H9 (cell line): ENCODE measurements at regions not wholly inside any gene's neighbourhood (a gene's known extent, or its start where the extent isn't known, plus 50 kb on each side); places are given as distances from the start of the nearest gene placed in this dataset.

Experiments used
- DNase-seq: peaks from one replicate; pipeline ENCODE4 v3.0.0-alpha.2; 2017
- H2AFZ ChIP-seq: one replicate; pipeline ENCODE4 v1.6.1; 2013; ENCODE audit warnings: mild to moderate bottlenecking, low read length, control low read depth, moderate library complexity
- H2AK5ac ChIP-seq: 2 replicates; pipeline ENCODE4 v1.6.1; 2013; ENCODE audit warnings: low read length, control low read depth, mixed read lengths; ENCODE audit not compliant: insufficient read length
- H2BK120ac ChIP-seq: one replicate; pipeline ENCODE4 v1.6.1; 2013; ENCODE audit warnings: low read depth, mild to moderate bottlenecking, low read length, control low read depth, inconsistent platforms; ENCODE audit not compliant: poor library complexity, severe bottlenecking
- H2BK12ac ChIP-seq: 2 replicates; pipeline ENCODE4 v1.6.1; 2013; ENCODE audit warnings: low read length, control low read depth, mixed read lengths, low read depth; ENCODE audit not compliant: insufficient read length
- H2BK15ac ChIP-seq: 2 replicates; pipeline ENCODE4 v1.6.1; 2013; ENCODE audit warnings: low read depth, low read length, control low read depth
- H2BK20ac ChIP-seq: one replicate; pipeline ENCODE4 v1.6.1; 2013; ENCODE audit warnings: low read depth, mild to moderate bottlenecking, low read length, control low read depth, inconsistent platforms; ENCODE audit not compliant: poor library complexity, severe bottlenecking
- H2BK5ac ChIP-seq: 2 replicates; pipeline ENCODE4 v1.6.1; 2013; ENCODE audit warnings: low read length, control low read depth, mixed read lengths; ENCODE audit not compliant: insufficient read length
- H3K14ac ChIP-seq: 2 replicates; pipeline ENCODE4 v1.6.1; 2013; ENCODE audit warnings: low read length, control low read depth; ENCODE audit not compliant: insufficient read depth
- H3K18ac ChIP-seq: 2 replicates; pipeline ENCODE4 v1.6.1; 2013; ENCODE audit warnings: low read depth, mild to moderate bottlenecking, mixed read lengths, low read length, control low read depth; ENCODE audit not compliant: insufficient read length
- H3K23ac ChIP-seq: 2 replicates; pipeline ENCODE4 v1.6.1; 2013; ENCODE audit warnings: low read length, control low read depth, mixed read lengths, low read depth; ENCODE audit not compliant: insufficient read length
- H3K23me2 ChIP-seq: 2 replicates; pipeline ENCODE4 v1.6.1; 2013; ENCODE audit warnings: low read depth, mild to moderate bottlenecking, mixed read lengths, low read length, control low read depth; ENCODE audit not compliant: insufficient read length, poor library complexity, severe bottlenecking
- H3K27ac ChIP-seq: 2 replicates; pipeline ENCODE4 v1.5.1; 2013; ENCODE audit warnings: low read length, control low read depth, mixed read lengths, low read depth; ENCODE audit not compliant: insufficient read length
- H3K27me3 ChIP-seq: 2 replicates; pipeline ENCODE4 v1.6.1; 2013; ENCODE audit warnings: low read length, control low read depth, inconsistent platforms; ENCODE audit not compliant: insufficient read depth
- H3K4ac ChIP-seq: 2 replicates; pipeline ENCODE4 v1.6.1; 2013; ENCODE audit warnings: low read depth, mild to moderate bottlenecking, control low read depth, inconsistent platforms, low read length, moderate library complexity
- H3K4me1 ChIP-seq: 2 replicates; pipeline ENCODE4 v1.6.1; 2013; ENCODE audit warnings: low read length, control low read depth, inconsistent platforms; ENCODE audit not compliant: insufficient read depth
- H3K4me2 ChIP-seq: 2 replicates; pipeline ENCODE4 v1.6.1; 2013; ENCODE audit warnings: low read length, control low read depth, mixed read lengths; ENCODE audit not compliant: insufficient read length, insufficient read depth
- H3K56ac ChIP-seq: 2 replicates; pipeline ENCODE4 v1.6.1; 2013; ENCODE audit warnings: low read depth, mild to moderate bottlenecking, mixed read lengths, low read length, control low read depth; ENCODE audit not compliant: insufficient read length
- H3K79me1 ChIP-seq: 2 replicates; pipeline ENCODE4 v1.6.1; 2013; ENCODE audit warnings: low read depth, mild to moderate bottlenecking, moderate library complexity, low read length, control low read depth, inconsistent platforms; ENCODE audit not compliant: insufficient read depth, poor library complexity, severe bottlenecking
- H3K79me2 ChIP-seq: 2 replicates; pipeline ENCODE4 v1.6.1; 2013; ENCODE audit warnings: low read length, control low read depth, inconsistent platforms; ENCODE audit not compliant: insufficient read depth
- H3K9ac ChIP-seq: 2 replicates; pipeline ENCODE4 v1.6.1; 2013; ENCODE audit warnings: low read length, control low read depth, mixed read lengths; ENCODE audit not compliant: insufficient read length; ENCODE audit errors: extremely low read depth
- H3K9me3 ChIP-seq: one replicate; pipeline ENCODE4 v1.6.1; 2013; ENCODE audit warnings: low read depth, low read length, inconsistent platforms; ENCODE audit not compliant: control insufficient read depth
- H3T11ph ChIP-seq: one replicate; pipeline ENCODE4 v1.6.1; 2013; ENCODE audit warnings: mild to moderate bottlenecking, low read length, control low read depth, inconsistent platforms
- H4K20me1 ChIP-seq: one replicate; pipeline ENCODE4 v1.6.1; 2013; ENCODE audit not compliant: control insufficient read depth, insufficient read length, insufficient read depth
- H4K5ac ChIP-seq: 2 replicates; pipeline ENCODE4 v1.6.1; 2013; ENCODE audit warnings: low read depth, mild to moderate bottlenecking, mixed read lengths, low read length, control low read depth; ENCODE audit not compliant: insufficient read length
- H4K8ac ChIP-seq: replicated peaks from 2 replicates; pipeline ENCODE4 v1.6.1; 2013; ENCODE audit warnings: low read length, control low read depth, mixed read lengths, low read depth; ENCODE audit not compliant: insufficient read length
- H4K91ac ChIP-seq: 2 replicates; pipeline ENCODE4 v1.6.1; 2013; ENCODE audit warnings: low read depth, mild to moderate bottlenecking, moderate library complexity, mixed read lengths, low read length, control low read depth; ENCODE audit not compliant: insufficient read length
- H3K27ac Mint-ChIP-seq, 3 experiments: 2 replicates in 2 of 3; 3 replicates in 1 of 3; pipeline ENCODE4 v1.8.0; 2020 to 2021; ENCODE audit warnings: mixed read lengths in 3 of 3, mild to moderate bottlenecking in 1 of 3, moderate library complexity in 1 of 3
- H3K27me3 Mint-ChIP-seq: 2 replicates; pipeline ENCODE4 v1.8.0; 2021; ENCODE audit warnings: low read depth, mild to moderate bottlenecking, moderate library complexity, mixed read lengths
- H3K36me3 Mint-ChIP-seq, 3 experiments: 2 replicates in 2 of 3; 3 replicates in 1 of 3; pipeline ENCODE4 v1.8.0; 2020 to 2021; ENCODE audit warnings: low read depth in 3 of 3, mixed read lengths in 3 of 3; ENCODE audit not compliant: insufficient read depth in 1 of 3
- H3K4me1 Mint-ChIP-seq, 2 experiments: 2 replicates each; pipeline ENCODE4 v1.8.0; 2020; ENCODE audit warnings: mixed read lengths in 2 of 2
- H3K4me3 Mint-ChIP-seq, 2 experiments: 2 replicates in 1 of 2; 3 replicates in 1 of 2; pipeline ENCODE4 v1.8.0; 2020 to 2021; ENCODE audit warnings: mild to moderate bottlenecking in 2 of 2, mixed read lengths in 2 of 2, moderate library complexity in 1 of 2
- H3K9me3 Mint-ChIP-seq, 2 experiments: 2 replicates in 1 of 2; 3 replicates in 1 of 2; pipeline ENCODE4 v1.8.0; 2020; ENCODE audit warnings: mild to moderate bottlenecking in 2 of 2, mixed read lengths in 2 of 2, moderate library complexity in 1 of 2
- CTCF ChIP-seq: fragments of 200-600 bp; sonication (generic); conservative IDR thresholded peaks from 3 replicates; pipeline ENCODE4 v1.8.0; 2021; ENCODE audit warnings: antibody characterized with exemption, mild to moderate bottlenecking
- WGBS: extraction: QIAGEN DNeasy Blood & Tissue Kit; methylation state at CpG from one replicate; pipeline ENCODE4 v1.1.7; 2013; ENCODE audit warnings: missing lambda C conversion rate, low lambda C conversion rate, mixed read lengths; ENCODE audit not compliant: insufficient read length; ENCODE audit errors: extremely low coverage; 5-methylcytosine and 5-hydroxymethylcytosine counted together

- Histone ChIP-seq H3K4me2 (no peak overlapping the region), H2BK20ac (no peak overlapping the region), H3K56ac (no peak overlapping the region), H3K79me1 (no peaks in the 10 kb centered on the region), H2BK120ac (no peak overlapping the region), H4K20me1 (no peaks in the 10 kb centered on the region), H3K23ac (no peak overlapping the region), H2BK5ac (no peak overlapping the region), H3K79me2 (no peaks in the 10 kb centered on the region), H3K27ac (no peak overlapping the region), H4K5ac (no peak overlapping the region), H2AK5ac (no peak overlapping the region), H3K4me1 (no peaks in the 10 kb centered on the region), H3K9me3 (no peaks in the 10 kb centered on the region), H3K18ac (no peak overlapping the region), H2AFZ (no peak overlapping the region), H4K8ac (no peak overlapping the region), H3K14ac (no peak overlapping the region), H3K9ac (no peak overlapping the region), H3K4ac (no peak overlapping the region), H4K91ac (no peak overlapping the region), H3T11ph (no peak overlapping the region), H3K23me2 (no peaks in the 10 kb centered on the region), H2BK12ac (no peak overlapping the region), H2BK15ac (no peak overlapping the region), H3K27me3 (no peaks in the 10 kb centered on the region)
- Mint-ChIP-seq H3K27ac (0 out of 7 replicates have a peak overlapping the region, but pooled peaks of 1 of the 3 experiments have one; percentile 15), H3K9me3 (no peaks in the 10 kb centered on the region), H3K36me3 (no peaks in the 10 kb centered on the region), H3K27me3 (no peaks in the 10 kb centered on the region), H3K4me1 (peaks cover 13 to 19% of the 10 kb centered on the region in 2 experiments), H3K4me3 (no peak overlapping the region)
- TF ChIP-seq CTCF: no peak
- no CpG with 5 or more reads among the region's 3 CpGs for WGBS
- no peak for DNase-seq
These were observed 75.5 kb upstream of the CD2AP start for GRCh38 chr6:47402081-47402480.
